ENCODE measurements at regions not wholly inside any gene's neighbourhood (a gene's known extent, or its start where the extent isn't known, plus 50 kb on each side); places are given as distances from the start of the nearest gene placed in this dataset.
"Not testable (repeated sequence)": the region's sequence is repeated elsewhere in the genome, so short reads cannot be mapped to it uniquely, and the experiment has no call there.

DNA sequence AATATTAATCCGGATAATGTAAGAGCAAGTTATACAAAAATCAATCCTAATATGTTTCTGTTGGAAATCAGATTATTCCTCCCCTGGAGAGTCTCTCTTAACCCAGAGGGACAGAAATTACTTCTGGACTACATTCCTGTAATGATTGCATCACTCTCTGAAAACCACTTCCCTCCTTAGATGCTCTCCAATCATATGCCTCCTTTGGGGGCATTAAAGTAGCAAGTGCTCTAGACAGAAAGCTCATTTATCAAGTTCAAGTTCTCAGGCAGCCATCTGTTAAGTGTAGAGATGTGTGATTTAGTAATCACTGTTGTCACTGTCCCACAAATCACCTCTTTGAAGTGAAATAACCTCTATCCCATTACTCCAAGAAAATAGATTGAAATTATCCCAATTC, 247.1 kb downstream of the SLCO4C1 start:
- DNase-seq = no peak

DNA sequence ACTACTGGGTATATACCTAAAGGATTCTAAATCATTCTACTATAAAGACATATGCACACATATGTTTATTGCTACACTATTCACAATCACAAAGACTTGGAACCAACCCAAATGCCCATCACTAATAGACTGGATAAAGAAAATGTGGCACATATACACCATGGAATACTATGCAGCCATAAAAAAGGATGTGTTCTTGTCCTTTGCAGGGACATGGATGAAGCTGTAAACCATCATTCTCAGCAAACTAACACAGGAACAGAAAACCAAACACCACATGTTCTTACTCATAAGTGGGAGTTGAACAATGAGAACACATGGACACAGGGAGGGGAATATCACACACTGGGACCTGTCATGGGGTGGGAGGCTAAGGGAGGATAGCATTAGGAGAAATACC, 249.0 kb downstream of the SLCO4C1 start:
- DNase-seq = not testable (repeated sequence)

DNA sequence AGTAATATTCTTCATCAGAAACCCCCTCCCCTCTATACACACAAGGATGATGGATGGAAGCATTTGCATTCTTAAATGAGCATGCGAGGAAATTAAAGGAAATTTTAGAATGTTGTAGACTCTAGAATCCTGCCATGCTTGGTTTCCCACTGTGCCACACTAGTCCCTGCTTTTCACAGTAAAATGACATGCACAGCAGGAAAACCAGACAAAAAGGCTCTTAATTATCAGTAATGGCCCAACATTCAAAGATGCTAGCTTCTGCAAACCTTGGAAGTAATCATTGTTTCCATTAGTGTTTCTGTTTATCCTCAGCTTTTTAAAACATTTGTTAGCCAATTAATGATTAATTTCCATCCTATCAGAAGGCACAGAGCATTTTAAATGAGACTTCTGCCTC, 255.8 kb downstream of the SLCO4C1 start:
- DNase-seq = no peak

DNA sequence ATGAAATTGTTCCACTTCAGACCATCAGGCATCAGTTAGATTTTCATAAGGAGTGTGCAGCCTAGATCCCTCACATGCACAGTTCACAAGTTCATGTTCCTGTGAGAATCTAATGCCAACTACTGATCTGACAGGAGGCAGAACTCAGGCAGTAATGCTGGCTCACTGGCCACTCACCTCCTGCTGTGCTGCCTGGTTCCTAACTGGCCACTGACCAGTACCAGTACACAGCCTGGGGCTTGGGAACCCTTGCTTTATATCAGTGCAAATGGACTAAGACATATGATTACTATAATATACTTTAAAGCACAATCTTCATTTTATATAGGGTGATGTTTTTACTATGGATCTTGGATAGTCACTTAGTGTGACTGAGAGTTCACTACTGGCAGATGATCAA, 259.2 kb downstream of the SLCO4C1 start:
- no peak for DNase-seq

DNA sequence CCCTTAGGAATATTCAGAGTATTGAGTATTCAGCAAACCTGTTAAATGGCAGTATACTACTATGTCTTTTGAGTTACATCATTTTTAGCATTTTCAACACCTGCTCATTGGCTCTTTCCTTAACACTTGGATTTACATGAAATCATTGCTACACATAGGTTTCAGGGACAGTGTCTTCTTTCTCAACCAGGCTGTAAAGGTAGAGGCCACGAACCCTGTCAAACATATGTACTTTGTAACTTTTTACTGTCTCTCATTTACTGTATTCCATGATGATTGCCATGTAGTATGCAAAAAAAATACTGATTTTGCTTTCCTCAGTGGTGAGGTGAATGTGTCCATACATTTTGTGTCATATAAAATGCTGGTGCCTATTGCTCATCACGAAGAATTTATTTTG, 264.4 kb downstream of the SLCO4C1 start:
- no peak for DNase-seq

DNA sequence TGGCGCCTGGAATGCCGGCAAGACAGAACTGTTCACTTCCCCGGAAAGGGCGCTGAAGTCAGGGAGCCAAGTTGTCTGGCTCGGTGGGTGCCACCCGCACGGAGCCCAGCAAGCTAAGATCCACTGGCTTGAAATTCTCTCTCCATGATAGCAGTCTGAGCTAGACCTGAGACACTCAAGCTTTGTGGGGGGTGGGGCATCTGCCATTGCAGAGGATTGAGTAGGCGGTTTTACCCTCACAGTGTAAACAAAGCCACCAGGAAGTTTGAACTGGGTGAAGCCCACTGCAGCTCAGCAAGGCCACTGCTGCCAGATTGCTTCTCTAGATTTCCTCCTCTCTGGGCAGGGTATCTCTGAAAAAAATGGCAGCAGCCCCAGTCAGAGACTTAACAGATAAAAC, 277.4 kb downstream of the SLCO4C1 start:
- no peak for DNase-seq

DNA sequence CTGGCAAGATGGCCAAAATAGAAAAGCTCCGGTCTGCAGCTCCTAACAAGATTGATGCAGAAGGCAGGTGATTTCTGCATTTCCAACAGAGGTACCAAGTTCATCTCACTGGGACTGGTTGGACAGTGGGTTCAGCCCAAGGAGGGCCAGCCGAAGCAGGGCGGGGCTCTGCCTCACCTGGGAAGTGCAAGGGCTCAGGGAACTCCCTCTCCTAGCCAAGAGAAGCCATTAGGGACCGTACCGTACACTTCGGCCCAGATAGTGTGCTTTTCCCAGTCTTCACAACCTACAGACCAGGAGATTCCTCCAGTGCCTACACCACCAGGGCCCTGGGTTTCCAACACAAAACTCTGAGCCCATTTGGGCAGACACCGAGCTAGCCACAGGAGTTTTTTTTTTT, 277.8 kb downstream of the SLCO4C1 start:
- no peak for DNase-seq

DNA sequence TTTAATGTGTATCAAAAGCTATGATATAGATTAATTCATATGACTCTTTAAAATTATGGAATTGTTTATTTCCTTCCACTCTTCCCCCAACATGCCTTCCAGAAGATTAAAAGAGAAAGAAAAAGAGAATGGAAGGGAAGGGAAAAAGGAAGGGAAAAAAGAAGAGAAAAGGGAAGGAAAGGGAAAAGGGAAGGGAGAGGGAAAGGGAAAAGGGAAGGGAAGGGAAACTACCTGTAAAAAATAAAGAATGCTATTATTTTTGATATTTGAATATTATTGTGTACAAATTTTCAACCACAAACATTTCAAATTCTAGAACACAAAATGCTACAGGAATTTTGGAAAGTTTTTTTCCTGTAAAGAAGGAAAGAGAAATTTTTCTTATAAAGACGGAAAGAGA, 281.7 kb downstream of the SLCO4C1 start:
- no peak for DNase-seq

DNA sequence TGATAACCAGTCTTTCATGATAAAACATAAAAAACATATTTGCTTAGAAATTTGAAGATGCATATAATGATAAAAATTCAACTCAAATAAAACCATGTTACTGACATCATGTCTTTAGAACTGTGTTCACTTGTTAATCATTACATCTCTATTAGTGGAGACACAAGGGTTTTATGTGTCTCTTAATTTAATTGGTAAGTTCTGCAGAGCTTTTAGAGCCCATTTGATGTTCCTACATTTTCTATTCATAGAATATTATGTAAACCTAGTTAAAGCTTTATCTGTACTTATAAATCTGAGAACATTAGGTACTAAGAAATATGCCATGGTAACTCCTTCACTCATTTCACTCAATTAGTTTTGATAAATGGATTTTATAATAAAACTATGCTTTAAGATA, 285.4 kb downstream of the SLCO4C1 start:
- no peak for DNase-seq

DNA sequence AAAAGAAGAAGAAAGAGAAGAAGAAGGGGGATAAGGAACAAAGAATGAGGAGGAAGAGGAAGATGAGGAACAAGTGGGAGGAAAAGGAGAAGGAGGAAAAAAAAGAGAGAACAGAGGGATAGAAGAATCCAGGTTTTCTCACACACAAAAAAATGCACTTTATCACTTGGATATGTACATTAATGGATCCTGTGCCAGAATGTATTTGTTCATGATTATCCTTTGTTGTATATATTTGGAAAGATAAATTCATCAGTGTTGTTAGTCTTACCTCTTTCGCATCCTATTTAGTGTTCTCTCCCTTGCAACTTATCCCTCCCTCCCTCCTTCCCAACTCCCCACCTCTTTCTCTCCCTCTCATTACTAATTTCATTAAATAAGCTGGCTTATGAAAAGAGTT, 298.8 kb downstream of the SLCO4C1 start:
- no peak for DNase-seq

DNA sequence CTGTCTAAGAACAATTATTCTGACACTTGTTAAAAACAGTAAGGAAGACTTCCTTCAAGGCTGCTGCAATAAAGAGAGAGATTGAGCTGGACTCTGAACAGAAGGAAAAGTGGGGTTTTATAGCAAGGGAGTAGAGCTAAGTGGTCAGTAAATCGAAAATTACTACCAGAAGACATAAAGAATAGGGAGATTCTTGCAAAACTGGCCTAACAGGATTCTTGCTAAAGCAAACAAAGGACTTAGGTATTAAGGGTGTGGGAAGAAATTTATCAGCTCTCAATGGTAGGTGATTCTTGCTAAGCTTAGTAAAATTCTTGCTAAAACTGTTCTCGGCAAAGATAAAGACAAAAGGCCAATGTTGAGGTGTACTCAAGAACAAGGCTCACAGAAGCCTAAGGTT, 300.5 kb downstream of the SLCO4C1 start:
- no peak for DNase-seq

DNA sequence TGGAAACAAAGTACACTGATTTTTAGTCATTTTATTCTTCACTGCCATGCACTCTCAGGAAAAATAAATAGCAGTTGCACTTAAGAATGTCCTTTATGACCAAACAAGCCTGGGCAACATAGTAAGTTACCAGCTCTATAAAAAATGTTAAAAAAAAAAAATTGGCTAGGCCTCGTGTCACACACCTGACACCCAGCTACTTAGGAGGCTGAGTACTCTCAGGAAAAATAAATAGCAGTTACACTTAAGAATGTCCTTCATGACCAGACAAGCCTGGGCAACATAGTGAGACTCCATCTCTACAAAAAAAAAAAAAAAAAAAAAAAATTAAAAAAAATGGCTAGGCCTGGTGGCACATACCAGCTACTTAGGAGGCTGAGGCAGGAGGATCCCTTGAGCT, 304.6 kb downstream of the SLCO4C1 start:
- no peak for DNase-seq

DNA sequence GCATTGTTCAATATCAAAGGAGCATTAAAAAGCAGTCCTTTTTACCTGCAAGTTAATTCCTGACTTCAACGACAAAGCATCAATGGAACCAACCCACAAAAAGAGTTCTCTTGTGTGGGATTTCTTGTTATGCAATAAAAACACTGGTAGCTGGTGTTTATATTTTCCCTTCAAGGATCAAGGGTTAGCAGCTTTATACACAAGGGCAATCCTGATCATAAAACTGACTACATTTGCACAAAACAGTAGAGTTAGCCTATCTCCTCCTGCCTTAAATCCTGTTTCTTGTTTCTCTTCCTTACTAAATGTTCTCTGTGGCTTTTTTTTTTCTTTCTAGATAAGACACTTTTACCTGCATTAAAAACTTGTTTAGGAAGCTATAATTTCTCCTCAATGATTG, 306.4 kb downstream of the SLCO4C1 start:
- no peak for DNase-seq

DNA sequence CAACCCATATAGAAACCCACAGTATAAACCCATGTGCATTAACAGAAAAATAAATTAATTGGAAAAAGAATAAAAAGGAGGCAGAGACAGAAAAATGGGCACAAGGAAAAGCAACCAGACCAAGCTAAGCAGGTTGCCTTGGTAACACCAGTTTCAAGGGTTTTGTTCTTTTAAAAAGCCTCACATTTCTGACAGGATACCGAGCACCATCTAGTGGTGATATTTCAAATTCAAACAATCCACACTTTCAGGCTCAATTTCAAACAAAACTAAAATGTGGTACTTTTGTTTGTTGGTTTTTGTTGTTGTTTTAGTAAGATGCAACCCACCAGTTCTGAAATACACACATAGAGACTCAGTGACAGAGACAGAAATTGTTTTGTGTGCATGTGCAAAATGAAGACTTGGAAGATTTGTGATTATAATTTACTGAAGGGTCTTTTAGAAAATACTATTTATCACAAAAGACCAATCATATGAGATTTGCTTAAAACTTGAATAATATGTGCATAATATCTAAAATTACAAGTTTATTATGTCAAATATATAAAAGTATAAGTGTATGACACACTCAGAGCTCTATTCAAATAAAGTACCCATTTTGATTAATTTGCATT, 318.2 kb downstream of the SLCO4C1 start:
- DNase-seq = no peak

DNA sequence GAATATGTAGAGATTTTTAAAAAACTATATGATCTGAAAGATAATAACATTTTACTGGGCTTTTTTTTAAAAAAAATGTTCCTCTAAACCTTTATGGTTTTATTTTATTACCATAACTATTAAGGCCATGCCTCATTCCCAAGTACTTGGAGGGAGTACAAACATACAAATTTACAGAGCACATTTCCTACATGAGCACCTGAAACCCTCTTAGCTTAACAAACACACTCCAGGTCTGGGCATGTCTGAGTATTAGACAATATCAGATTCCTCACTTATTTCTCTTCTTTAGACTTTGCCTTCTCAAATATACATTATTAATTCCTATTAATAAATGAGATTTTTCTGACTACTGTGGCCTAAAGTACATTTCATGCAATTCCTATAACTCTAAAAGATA, 319.2 kb downstream of the SLCO4C1 start:
- no peak for DNase-seq

DNA sequence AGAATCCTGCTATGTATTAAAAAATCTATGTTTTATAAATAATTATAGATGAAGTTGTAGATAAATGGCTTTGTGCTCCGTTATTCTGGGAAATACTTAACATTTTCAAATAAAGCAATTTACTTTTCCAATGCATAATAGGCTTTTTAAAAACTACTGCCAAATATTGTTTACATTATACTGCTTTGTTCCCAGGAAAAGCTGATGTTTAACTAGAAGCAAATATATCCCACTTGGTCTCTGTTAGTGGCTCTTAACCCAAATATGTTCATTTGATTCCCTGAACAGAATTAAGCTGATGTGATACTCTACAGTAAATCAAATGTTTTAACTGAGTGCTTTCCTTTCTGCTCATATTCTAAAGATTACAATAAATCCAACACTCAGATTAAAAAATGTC, 326.3 kb downstream of the SLCO4C1 start:
- no peak for DNase-seq

DNA sequence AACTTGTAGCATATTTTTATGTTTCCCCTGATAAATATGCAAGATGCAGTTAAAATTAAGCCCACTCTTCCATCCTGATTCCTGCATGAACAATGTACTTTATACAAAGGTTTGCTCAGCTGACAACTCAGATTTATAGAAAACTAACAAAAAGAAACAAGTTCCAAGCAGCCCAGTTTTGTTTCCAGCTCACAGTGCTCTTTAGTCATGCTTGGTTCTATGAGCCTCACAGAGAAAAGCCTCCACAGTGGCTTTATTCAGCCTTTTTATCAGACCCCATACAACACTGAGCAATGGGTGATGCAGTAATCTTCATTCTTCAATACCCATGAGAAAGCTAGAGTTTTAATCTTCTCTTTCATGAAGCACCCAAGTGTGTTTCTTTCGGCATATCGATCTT, 329.6 kb downstream of the SLCO4C1 start:
- no peak for DNase-seq

DNA sequence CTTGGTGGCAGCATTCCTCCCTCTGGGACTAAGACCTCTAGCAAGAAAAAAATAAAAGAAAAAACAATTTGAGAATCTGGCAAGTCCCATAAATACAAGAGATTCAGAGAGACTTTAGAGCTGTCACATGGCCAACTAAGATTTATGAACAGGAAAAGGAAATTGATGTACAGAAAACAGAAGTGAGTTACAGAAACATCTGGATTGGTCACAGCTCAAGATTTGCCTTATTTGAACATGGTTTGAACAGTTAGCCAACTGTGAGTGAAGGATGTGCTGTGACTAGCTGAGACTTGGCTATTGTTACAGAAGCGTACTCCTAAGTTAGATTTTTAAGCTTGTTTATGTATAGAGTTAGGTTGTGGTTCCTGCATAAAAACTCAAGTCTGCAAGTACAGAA, 340.2 kb downstream of the SLCO4C1 start:
- no peak for DNase-seq

DNA sequence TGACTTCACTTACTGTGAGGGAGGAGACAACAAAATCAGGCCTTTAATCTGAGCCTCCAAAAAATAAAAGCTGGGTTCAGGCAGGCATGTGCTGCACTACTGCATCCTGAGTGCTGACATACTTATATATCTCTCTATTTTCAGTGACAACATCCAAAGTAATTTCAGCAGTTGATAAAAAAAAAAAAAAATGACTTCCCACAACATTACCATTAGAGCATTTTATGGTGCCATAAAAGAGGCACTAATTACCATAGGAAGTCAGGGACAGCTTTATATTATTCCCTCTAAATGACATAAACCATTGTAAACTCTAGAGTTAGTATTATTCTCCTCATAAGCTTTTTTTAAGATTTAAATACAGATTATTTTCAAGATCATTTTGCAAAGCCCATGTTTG, 346.1 kb downstream of the SLCO4C1 start:
- no peak for DNase-seq

DNA sequence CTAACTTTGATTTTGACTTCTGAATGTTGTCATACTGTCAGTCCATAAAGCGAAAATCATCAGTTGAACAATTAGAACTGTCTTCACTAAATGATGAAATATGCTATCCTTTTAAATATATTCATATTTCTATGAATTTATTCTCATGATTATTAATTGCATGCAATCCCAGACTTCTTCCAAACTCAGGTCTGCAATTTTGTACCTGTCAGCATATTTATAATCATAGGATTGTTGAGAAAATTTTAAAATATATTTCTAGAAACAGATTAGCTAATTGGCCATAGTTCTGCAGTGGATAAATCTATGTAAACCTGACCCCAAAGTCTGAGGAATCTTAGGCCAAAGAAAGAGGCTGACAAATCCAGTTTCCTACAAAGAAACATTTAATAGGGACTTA, 347.5 kb downstream of the SLCO4C1 start:
- DNase-seq = no peak

DNA sequence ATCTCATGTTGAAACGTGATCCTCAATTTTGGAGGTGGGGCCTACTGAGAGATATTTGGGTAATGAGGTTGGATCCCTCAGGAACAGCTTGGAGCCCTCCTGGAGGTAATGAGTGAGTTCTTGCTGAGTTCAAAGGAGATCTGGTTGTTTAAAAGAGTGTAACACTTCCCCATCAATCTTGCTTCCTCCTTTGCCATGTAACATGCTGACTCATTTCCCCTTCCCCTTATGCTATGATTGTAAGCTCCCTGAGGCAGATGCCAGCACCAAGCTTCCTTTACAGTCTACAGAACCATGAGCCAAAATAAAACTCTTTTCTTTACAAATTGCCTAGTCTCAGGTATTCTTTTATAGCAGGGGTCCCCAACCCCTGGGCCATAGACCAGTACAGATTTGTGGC, 352.3 kb downstream of the SLCO4C1 start:
- no peak for DNase-seq

DNA sequence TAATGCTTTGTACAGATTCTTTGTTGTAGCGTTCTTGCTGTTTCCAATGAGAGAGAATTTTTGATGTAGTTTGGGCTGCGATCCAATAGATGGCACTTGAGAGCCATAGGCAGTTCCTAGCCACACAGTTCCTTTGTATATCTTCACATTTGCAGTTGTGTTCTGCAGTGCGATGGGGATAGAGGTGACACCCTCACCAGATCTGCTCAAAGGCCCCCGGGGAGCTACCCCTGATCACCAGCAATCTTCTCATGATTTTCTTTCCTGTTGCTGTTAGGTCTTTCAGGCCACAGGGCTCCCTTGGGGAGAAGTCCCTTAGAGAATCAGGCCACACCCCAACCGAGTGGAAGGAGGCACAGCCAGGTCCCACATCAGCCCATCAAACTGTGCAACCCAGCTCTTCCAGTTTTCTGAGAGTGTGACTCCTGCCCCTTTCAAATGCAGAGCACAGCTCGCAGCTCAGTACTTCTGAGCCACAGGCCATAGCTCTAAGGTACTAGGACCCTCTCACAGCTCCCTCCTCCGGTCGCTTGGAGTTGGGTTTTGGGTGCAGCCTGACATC, 353.7 kb downstream of the SLCO4C1 start:
- no peak for DNase-seq

DNA sequence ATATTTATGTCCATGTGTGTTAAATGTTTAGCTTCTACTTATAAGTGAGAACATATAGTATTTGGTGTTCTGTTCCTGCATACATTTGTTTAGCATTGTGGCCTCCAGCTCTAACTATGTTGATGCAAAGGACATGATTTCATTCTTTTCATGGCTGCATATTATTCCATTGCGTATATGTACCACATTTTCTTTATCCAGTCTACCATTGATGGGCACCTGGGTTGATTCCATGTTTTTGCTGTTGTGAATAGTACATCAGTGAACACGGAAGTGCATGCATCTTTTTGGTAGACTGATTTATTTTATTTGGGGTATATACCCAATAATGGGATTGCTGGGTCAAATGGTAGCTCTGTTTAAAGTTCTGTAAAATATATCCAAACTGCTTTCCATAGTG, 359.0 kb downstream of the SLCO4C1 start:
- DNase-seq = no peak

DNA sequence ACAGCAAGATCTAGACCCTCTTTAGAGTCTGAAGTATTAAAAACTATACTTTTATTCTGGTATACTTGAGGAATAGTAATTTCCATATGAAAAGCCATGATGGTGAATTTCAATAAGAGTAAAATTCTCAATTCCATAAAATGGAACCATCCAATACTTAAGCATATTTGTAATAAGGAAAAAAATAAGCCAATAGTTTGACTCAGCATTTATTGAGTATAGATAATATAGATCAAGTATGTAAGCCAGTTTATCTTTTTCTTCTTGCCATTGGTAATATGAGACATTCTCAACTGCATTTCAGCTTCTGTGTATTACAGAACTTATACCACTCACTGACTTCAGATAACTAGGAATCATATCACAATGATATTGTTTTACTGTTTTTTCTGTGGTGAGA, 361.0 kb downstream of the SLCO4C1 start:
- DNase-seq = no peak

DNA sequence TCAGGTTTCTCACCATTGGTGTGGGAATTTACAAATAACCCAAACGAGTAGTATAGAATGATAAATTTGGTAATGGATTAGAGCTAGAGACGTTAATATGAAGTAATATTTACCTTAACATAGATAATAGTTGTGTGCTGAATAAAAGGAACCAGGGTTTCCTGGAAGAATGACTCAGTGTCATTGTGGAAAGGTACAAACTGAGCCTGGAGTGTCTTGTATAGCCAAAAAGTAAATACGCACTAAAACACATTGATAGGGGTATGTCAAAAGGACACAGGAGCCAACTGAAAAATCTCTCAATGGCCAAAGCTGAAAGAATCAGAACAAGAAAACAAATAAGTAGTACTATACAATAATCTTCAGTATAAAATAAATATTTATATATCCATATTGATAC, 363.5 kb downstream of the SLCO4C1 start:
- no peak for DNase-seq

DNA sequence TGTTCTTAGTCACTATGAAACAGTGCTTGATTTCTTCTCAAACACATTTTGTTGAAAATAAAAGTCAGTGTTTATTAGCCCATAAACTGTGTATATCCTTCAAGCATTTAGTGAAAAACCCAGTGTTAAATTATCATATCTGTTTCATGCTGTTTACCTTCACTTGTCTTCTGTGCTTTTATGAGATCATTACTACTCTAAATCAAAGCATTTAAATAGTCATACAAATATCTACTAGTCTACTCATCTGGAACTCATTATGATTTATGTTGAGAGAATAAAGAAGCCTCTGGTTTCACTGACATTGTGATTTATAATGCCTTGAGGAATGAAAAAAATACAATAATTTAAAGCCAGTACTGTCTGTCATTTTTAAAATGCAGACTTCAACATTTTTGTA, 366.5 kb downstream of the SLCO4C1 start:
- DNase-seq = no peak
